HG02759 (cell line): ENCODE measurements at regions not wholly inside any gene's neighbourhood (a gene's known extent, or its start where the extent isn't known, plus 50 kb on each side); places are given as distances from the start of the nearest gene placed in this dataset.
"Not testable (repeated sequence)": the region's sequence is repeated elsewhere in the genome, so short reads cannot be mapped to it uniquely, and the experiment has no call there.

Experiments
- ATAC-seq: cut with Tn5 transposase; IDR thresholded peaks from one replicate; pipeline ENCODE4 v1.9.1; 2021; ENCODE audit warnings: mild to moderate bottlenecking, moderate library complexity; ENCODE audit not compliant: unreplicated experiment

GRCh38 chr5:103389357-103389756 lies 130.8 kb downstream of the MACIR start:
- ATAC-seq, result no peak

DNA sequence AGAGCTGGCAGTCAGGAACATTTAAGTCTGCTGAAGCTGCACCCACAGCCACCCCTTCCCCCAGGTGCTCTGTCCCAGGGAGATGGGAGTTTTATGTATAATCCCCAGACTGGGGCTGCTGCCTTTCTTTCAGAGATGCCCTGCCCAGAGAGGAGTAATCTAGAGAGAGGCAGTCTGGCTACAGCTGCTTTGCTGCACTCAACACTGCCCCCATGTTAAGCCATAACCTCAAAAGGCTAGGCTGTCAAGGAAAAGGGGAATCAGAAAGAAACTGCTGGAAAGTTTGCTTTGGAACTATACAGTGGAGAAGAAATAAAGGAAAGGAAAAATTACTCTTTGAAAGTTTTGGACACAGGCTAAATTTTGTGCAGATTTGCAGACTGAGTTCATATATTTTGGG lies 127.2 kb downstream of the MACIR start:
- no peak for ATAC-seq

DNA sequence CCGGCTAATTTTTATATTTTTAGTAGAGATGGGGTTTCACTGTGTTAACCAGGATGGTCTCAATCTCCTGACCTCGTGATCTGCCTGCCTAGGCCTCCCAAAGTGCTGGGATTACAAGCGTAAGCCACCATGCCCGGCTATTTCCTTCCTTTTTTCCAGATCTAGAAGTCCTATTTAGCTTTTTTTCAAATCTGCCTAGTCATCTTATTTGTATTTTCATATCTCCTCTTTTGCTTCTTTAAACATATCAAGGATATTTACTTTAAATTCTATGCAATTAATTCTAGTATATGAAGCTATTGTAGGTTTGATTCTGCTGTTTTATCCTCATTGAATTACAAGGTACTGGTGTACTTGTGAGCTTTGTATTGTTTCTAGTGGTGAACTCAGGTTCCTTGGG lies 119.1 kb downstream of the MACIR start:
- not testable (repeated sequence) for ATAC-seq

GRCh38 chr5:103375863-103376591 lies 117.5 kb downstream of the MACIR start:
- no peak for ATAC-seq

DNA sequence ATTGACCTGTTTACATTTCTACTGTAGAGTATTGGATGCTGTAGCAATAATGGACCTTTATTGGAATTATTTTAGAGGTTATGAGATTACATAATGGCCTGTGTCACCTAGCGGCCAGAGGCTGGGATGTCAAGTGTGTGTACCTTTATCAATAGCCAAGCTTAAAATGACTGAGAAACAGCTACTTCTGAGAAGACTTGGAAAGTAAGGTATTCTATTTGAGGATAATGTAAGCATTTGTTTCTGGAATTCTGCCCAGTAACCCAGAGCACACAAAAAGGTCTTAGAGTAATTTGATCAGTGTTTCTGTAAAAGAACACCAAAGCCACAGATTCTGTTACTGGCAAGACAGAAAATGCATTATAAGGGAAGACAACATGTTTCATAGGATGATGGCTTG lies 116.8 kb downstream of the MACIR start:
- ATAC-seq, result no peak

DNA sequence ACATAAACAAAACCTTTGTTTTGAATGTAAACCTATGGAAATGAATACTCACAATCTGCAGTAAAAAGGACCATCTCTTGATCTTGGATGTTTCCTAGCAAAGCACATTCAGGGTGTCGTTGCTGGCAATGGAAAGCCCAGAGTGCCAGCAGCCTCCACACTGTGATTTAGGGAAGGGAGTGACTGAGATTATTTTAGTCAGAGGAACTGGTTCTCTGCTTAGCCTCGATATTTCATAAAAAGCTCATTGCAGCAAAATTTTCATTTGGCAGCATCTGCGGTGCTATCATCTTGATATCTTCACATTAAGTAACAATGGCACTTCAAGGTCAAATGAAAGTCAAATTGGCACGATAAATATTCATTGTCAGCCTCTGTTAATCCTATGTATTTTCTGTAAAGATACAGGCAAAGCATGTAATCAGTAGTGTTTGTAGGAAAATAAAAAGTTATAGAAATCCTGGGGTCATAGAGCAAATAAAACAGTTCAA lies 116.0 kb downstream of the MACIR start:
- ATAC-seq, result no peak

DNA sequence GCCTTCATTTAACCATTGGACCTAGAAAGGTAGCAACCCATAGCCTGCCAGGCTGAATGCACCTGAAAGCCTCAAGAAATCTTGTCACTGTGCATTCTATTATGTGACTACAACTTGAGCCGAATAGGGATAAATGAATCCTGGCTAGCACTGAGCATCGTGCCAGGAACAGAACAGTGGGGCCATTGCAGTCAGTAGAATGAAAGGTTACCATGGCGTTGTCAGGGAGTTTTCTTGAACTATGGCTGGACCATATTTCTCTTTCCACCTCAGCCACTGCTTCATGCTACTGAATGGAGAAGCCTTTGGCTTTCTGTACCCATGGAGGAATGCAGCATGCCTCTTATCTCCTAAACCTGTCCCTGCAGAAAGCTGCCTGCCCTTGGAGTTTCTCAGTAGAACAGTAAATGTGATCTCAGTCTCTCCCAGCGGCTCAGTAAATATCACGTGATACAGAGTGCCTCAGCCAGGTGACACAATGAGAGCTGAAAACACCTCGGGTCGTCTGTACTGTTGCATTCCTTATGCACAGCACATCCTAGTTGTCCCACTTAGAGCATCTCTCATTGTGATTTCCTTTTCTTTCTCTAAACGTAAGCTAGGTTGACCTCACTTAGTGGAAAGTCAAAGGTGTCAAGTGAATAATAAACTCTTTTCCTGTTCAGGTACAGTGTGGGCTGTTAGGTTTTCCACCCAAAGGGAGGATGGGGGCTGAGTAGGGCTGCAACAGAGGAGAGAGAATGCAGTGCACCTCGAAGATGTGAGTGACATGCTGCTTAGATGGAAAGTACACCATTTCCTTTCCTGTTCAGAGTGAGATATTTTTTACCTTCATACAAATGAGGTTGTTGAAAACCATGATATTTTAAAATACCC lies 115.3 kb downstream of the MACIR start:
- no peak for ATAC-seq

DNA sequence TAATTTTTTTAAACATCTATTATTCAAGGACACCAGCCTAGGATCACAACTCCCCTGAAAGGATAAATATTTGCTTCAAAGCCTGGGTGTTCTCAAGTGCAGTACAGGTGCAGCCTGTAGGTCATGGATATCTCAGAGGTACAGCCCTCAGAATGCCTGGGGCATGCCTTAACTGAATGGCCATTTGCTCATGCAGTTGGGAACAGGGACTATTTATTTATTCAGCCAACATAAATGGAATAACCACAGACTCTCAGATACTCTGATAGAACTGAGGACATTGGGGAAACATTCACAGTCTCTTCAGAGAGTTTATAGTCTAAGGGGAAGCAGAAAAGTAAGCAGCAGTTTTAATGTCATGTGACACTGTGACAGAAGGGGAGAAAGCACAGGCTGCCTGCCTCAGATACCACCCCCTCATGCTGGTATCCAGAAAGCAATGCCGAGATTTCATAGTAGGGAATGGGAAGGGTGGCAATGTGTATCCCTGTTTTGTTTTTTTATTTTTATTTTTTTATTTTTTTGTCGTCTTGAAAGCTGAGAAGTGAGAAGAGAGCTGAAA lies 112.6 kb downstream of the MACIR start:
- no peak for ATAC-seq

GRCh38 chr5:103369125-103370120 lies 110.9 kb downstream of the MACIR start:
- ATAC-seq, result no peak

- ATAC-seq, result no peak
Measured at GRCh38 chr5:103367702-103368101, 109.1 kb downstream of the MACIR start.

- ATAC-seq, result no peak
Measured at GRCh38 chr5:103366918-103367549, 108.5 kb downstream of the MACIR start.

DNA sequence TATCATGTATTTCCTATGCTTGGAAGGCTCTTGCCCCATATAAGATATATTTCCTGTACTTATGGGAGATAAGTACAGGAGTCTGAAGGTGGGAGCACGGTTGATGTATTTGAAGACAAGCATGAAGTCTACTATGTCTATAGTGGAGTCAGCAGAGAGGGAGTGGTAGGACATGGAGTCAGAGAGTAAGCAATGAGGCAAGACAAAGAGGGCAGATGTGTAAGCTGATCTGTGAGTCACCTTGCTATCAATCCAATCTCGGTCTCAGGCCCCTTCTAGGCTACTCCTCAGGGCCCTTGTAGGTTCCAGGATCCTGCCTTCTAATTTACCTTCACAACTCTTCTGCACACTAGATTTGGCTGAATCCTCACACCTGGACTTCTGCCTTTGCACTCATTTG lies 105.5 kb downstream of the MACIR start:
- no peak for ATAC-seq

GRCh38 chr5:103362211-103362610 lies 103.6 kb downstream of the MACIR start:
- ATAC-seq, result no peak

GRCh38 chr5:103360475-103360874 lies 101.9 kb downstream of the MACIR start:
- ATAC-seq, result no peak

DNA sequence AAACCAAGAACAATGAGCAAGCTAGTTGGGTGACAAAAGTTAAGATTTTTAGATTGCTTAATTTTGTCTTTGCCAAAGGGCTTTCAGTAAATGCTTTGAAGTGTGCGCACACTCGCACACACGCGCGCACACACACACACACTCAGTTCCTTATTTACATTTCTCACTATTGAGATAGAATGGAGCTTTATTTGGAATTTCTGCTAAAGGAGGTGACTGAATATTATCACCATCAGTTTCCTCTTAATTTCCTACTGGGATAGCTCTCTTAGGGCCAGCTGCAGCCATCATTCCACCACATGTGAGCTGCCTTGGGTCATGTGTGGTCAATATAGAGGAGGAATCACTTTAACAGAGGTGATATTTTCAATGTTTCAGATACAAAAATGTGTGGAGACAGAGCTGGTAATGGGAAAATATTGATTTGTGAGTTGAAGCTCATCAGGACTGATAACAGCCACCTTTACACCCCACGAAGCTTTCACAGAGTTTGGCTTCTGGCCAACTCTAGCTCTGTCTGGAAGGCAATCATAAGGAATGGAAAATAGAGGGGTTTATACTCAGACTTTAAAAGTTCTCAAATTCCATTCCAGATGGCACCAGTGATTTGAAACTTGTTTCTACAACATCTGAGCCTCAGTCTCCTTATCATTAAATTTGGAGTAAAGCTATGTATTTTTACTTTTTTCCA lies 99.9 kb downstream of the MACIR start:
- no peak for ATAC-seq

GRCh38 chr5:103357636-103358035 lies 99.1 kb downstream of the MACIR start:
- no peak for ATAC-seq

DNA sequence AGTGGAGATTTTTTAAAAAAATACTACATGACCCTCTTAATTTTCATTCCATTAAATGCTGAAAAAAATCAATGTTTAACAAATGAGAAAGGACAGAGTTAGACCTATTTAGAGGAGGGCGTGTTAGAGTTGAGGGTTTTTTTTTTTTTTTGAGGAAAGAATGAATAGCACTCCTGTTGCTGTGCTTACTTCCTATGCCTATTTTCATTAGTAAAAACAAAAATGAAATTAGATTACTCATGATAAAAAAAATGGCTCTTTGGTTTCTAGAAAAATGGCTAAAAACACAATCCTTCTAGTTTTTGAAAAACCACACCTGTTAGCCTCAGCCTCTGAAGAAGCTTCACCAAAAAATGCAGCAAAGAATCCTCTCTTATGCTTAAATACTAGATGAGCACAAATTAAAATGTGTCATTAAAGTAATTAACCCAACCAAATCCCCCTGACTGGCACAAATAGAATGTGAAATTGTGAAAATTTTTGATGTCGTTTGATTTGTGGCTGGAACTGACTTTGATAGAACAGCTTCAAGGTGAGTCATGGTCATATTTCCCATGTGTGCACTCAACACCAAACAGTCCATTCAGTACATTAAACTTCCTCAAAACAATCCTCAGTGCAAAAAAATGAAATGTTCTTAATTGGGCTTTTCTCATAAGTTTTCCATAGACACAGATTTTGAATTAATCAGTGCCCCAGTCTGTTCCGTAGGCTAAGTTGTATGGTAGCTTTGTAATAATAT lies 98.0 kb downstream of the MACIR start:
- ATAC-seq, result no peak

DNA sequence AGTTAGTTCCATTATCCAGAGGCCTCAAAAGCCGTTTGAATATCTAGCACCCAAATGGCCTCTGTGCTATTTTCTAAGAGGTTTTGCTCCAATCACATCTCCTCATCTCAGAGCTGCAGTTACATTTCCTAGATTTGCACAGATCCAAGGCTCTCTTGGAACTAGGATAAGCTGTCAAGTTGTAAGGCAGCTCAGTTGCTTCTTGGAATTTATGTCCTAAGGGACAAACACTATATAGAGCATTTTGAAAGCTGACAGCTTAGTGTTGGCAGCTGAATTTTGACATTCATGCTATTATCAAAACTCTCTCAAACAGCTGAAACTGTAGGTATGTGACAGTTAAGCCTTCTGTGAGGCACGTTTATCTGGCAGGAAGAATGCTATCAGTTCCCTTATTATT lies 97.0 kb downstream of the MACIR start:
- no peak for ATAC-seq

GRCh38 chr5:103354446-103354845 lies 95.9 kb downstream of the MACIR start:
- no peak for ATAC-seq
